8988T (cell line): ENCODE measurements at regions not wholly inside any gene's neighbourhood (a gene's known extent, or its start where the extent isn't known, plus 50 kb on each side); places are given as distances from the start of the nearest gene placed in this dataset.
"Not testable (repeated sequence)": the region's sequence is repeated elsewhere in the genome, so short reads cannot be mapped to it uniquely, and the experiment has no call there.

Experiments used
- DNase-seq: peaks from one replicate; pipeline ENCODE4 v3.0.0; 2011

GRCh38 chr6:164043656-164044055, 629.1 kb downstream of the QKI start:
- DNase-seq, result not testable (repeated sequence)

DNA sequence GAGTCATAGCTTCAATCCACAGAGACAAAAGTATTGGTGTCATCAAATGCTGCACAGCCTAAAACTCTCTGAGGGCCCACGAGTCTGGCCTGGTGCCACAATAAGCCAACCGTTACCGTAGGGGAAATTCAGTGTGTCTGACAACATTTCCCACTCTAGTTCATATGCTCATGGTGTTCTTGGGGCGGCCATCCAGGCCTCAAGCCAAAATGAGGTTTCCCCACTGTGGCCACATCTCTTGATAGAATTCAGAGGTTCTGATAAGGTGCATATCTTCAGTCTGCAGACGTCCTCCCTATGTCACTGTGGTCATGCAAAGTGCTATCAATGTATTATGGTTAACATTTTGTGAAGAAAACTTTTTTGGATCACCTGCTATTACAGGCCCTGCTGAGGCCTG, 627.7 kb downstream of the QKI start:
- DNase-seq, result no peak

DNA sequence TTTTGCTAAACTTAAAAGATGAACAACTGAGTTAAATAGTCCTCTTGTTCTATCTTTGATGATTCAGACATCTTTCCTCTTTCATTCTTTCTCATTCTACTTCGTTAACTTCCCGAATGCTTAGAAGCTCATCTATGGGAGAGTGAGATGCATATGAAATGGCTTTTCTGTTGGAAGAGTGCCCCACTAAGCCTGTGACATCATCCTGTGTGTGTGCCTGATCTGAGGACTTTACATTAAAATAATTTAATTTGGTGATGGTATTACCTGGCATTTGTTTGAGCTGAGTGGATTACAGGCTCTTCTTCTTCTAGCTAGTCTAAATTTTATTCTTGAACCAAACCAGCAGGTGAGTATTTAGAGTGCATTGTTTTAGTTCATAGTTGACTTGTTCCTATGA, 626.5 kb downstream of the QKI start:
- DNase-seq, result no peak

DNA sequence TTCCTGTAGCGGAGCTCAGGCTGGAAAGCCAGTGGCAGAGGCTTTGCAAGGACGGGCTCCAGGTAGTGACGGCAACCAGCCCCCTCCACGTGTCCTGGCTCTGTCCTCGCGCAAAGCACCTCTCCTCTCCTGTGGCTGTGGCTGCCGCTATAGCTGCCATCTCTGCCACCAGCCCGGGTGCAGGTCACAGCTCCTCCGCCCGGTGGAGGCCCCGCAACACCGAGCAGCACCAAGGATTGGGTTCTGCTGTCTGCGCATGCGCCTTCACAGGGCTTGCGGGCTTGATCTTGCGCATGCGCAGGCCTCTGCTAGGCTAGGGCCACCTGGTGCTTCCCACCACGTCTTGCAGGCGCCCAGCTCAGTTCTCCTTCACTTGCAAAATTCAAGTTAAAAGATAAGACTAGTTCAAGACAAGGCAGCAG, 625.4 kb downstream of the QKI start:
- no peak for DNase-seq

DNA sequence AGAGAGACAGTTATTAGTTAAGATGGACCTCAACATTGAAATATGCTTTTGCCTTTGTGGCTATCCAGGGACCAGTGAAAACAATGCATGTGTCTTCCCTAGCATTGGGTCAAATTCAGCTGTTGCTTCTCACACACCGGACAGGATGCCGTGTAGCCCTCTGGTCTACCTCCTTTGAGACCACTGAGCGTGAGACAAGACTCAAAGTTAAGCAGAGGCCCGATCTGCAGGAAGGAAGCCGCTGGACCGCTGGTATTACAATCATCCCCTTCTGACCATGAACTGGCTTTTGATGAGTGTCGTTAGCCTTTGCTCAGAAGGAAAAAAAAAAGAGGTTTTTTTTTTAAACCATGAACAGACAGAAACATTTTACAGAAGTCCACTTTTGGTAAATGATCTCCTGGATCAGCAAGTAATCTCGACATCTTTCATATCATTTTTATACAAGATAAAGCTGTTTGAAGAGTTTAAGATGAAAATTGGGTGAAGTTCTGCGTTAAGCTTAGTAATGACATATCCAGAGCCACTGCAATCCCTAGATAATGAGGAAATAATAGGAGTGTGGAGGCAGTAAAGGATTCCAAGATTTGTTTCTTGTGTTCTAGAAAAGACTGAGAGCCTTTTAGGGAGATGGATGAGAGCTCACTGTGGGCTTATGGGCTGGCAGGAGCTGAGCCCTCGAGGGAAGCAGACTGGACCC, 622.8 kb downstream of the QKI start:
- no peak for DNase-seq

DNA sequence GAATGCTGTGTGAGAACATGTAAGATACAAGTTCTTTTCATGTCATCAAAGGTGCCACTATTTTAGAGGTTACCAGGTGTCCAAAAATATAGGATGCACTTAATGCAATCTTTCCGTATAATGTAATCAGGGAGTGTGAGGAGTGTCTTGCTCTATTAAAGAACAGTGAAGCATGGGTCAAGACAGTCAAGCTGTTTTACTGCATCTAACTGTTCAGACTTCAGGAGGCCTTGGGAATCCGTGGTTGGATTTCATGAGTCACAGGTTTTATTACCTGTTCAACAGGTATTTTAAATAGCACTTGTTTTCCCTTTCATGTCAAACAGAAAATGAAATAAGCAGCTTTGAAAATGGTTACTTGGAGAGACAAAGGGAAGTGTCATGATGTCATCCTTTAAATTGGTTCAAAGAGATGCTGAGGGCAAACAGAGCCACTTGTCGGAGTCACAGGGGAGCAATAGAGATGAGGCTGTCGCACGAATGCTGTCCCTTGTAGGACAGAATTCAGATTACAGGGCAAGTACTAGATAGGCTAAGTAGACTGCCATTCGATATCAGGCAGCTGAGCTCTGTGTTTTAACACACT, 621.5 kb downstream of the QKI start:
- DNase-seq, result no peak

- no peak for DNase-seq
These were observed 620.2 kb downstream of the QKI start for GRCh38 chr6:164034602-164035140.

DNA sequence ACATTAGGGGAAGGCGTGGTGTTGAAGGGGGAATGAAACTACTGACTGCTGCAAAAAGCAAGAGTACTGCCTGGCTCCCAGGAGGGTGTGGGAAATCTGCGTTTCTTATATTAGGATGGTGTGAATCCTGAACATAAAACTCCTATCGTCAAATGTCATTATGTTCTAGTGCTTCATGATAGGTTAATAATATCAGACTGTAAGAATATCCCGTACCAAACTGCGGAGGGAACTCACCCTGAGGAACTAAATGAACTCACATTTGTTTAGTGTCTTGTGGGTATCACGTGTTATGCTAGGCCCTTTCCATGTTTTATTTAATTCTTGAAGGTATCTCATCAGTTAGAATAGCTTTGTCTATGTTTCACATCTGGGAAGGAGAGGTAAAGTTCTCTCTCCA, 610.7 kb downstream of the QKI start:
- DNase-seq, result no peak

- no peak for DNase-seq
These were observed 609.0 kb downstream of the QKI start for GRCh38 chr6:164023535-164023934.

DNA sequence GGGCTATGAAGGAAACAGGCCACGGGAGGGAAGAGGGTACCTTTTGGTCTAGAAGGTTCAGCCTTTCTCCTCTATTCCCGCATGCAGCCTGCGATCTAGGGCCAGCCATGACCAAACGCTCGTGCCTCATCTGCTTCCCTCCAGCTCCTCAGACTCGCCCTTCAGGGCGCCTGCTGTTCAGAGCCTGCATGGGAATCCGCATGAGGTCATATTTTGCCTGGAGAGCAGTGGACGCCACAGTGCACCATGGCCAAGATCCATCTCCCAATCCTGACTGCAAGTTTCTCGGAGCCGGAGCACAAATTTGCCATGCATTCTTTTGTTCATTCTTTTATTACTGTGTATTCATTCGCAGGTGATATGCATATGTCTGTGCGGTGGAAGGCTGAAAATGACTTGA, 608.1 kb downstream of the QKI start:
- no peak for DNase-seq

DNA sequence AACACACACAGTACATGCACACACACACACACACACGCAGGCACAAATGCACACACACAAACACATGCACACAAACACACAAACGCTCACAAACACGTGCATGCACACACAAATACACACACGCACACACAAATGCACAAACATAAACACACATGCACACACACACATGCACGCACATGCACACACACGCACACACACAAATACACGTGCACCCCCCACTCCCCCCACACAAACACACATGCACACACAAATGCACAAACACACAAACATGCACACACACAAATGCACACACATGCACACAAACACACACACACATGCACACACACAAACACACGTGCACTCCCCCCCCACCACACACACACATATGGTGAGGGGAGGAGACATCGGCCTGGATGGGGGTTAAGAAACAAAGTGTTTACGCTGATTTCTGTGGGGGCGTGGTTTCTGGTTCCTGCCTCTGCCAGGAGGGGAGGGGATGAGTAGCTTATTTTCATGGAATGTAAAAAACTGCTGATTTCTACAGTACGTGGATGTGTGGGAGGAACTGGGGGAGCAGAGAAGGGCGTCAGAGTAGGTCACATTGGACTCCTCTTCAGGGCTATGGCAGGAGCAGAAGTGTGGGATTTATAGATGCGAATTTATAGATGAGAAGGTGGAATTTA, 607.2 kb downstream of the QKI start:
- no peak for DNase-seq

DNA sequence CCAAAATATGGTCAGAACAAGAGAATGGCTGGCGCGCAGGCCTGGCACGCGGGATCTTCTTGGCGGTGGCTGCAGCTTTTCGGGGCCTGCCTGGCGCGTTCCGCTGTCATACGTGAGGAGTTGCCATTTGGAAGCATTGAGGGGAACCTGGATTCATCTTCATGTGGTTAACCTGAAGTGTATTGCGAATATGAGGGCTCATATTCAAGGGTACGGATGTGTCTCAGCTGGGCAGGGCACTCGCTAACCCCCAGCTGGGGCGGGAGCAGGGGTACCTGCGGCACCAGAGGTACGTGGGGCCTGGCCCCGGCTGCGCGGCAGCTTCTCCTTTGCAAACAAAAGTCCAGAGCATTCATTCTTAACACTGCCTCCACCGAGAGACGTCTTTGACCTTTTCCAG, 605.6 kb downstream of the QKI start:
- no peak for DNase-seq

- DNase-seq, result no peak
These were observed 603.6 kb downstream of the QKI start for GRCh38 chr6:164018133-164018532.

GRCh38 chr6:164016056-164016455, 601.5 kb downstream of the QKI start:
- no peak for DNase-seq

DNA sequence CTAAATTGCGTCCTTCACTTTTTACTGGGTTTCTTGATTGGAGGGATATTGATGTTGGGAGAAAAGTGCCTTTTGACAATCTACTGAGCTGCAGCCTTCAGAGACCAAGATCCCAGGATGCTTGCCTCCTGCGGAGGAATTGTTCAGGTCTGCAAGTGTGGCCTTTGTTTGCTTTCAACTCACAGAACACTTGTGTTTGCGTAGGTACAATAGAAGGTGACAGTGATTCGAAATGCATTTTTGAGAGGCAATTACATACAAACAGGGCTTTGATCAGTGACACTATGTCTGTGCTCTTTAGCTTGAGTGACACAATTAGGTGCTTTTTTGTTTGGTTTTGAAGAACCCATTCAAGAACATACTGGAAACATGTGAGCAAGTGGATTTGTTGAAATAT, 600.6 kb downstream of the QKI start:
- DNase-seq, result no peak

GRCh38 chr6:164014346-164015087, 600.0 kb downstream of the QKI start:
- no peak for DNase-seq

DNA sequence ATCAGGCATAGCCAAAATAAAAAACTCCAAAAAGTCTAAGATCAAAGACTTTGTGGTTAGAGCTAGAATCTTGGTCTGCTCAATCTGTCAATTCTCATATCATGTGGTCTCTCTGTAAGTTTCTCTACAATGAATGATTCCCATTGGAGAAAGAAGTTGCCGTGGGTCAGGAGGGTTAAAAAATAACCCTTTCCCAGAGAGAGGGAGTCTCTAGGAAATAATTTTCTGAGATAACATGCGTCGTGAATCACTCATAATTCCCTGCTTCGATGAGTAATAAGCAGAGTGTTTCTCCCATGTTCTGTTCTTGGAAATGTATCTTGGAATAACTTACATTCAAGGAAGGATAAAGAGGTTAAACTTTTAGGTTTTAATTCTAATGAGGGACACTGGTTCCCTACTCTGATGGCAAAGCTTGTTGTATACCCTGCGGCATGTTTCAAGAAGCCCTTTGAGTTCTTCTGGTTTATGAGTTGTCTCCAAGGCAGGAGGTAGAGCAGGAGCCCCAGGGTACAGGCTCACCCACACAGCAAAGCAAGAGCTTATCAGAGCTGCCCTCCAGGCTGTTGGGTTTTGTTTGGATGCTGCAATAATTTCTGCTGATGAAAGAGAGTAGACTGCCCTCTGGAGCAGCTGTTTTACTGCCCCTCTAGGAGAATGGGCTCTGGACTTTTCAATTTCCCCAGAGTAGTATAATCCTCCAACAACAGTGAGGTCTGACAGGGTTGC, 599.1 kb downstream of the QKI start:
- no peak for DNase-seq

DNA sequence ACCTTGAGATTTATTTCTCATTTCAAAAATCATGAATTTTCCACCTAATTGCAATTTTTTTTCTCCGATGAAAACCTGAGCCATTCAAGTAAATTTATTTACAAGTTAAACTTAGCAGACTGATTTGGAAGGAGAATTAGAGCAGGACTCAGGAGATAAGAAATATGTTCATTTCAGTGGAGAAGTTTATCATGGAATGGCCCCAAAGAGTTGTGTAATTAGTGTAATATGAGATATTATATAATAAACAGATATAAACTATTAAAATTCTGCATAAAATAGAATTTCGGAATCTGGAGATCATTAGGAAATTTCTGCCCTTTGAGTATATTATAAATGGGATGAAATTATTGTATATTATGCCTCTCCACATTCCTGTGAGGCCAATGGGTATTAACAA, 596.8 kb downstream of the QKI start:
- no peak for DNase-seq

- no peak for DNase-seq
These were observed 596.1 kb downstream of the QKI start for GRCh38 chr6:164010441-164011103.

DNA sequence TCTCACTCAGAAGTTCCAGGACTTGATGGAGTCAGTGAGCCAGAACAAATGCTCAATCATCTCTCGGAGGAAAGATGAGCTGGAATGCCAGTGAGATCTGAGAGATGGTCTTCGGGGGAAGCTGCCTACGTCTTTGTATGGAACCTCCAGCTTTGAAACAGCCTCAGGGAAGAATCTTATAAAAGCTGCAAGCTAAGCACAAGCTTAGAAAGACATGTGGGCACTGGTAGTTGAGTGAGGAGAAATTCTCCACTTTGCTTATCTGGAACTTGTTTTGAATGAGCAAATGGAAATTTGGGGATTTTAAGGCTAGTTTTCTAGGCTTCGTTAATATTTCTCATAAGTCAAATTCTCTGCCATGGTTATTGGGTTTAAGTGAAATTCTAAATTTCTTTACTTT, 594.4 kb downstream of the QKI start:
- DNase-seq, result no peak

- no peak for DNase-seq
These were observed 593.4 kb downstream of the QKI start for GRCh38 chr6:164007881-164008280.

DNA sequence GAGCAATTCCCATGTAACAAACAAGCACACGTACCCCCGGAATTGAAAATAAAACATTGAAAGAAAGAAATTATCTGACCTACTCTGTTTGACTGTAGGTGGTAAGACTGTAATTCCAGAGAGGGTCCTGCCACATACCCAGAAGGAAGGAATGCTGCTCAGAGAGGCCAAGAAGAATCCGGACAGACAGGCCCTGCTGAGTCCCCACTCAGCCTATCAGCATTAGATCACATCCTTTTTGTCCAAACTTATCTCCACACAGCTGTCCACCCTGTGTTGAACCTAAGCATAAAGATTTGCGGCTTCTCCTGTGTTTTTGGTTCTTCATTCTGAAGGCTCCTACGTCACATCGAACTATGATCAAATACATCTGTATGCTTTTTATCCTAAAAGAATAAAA, 591.9 kb downstream of the QKI start:
- DNase-seq, result no peak
